ENCODE measurements at regions not wholly inside any gene's neighbourhood (a gene's known extent, or its start where the extent isn't known, plus 50 kb on each side); places are given as distances from the start of the nearest gene placed in this dataset.

GRCh38 chr18:78699499-78699898, 280.1 kb upstream of the SALL3 start:
- WGBS (ENCODE audit: insufficient coverage, insufficient read length) = no CpG with 5 or more reads among the region's 12 CpGs
- Histone ChIP-seq H3K4me3 (ENCODE audit: low read length) (no peak overlapping the region), H3K9me3 (ENCODE audit: control insufficient read depth, insufficient read depth, low read length) (no peaks in the 10 kb centered on the region), H3K36me3 (ENCODE audit: control insufficient read depth, insufficient read depth, low read length) (no peaks in the 10 kb centered on the region), H3K27me3 (ENCODE audit: control insufficient read depth, insufficient read depth, low read length) (no peaks in the 10 kb centered on the region), H3K27ac (ENCODE audit: low read length) (no peak overlapping the region), H3K4me1 (ENCODE audit: control insufficient read depth, insufficient read depth, low read length) (peaks cover 1% of the 10 kb centered on the region; the same call in 1 of the 2 replicates)
- no peak for DNase-seq (ENCODE audit: low read depth, low spot score)

GRCh38 chr18:78701771-78702396, 277.7 kb upstream of the SALL3 start:
- no peaks in the 10 kb centered on the region for H3K27me3 ChIP-seq (ENCODE audit: control insufficient read depth, insufficient read depth, low read length)
- no peaks in the 10 kb centered on the region for H3K36me3 ChIP-seq (ENCODE audit: control insufficient read depth, insufficient read depth, low read length)
- no peak overlapping the region for H3K4me3 ChIP-seq (ENCODE audit: low read length)
- no CpG with 5 or more reads among the region's 13 CpGs for WGBS (ENCODE audit: insufficient coverage, insufficient read length)
- H3K9me3 ChIP-seq (ENCODE audit: control insufficient read depth, insufficient read depth, low read length) = no peaks in the 10 kb centered on the region
- DNase-seq (ENCODE audit: low read depth, low spot score) = no peak
- H3K4me1 ChIP-seq (ENCODE audit: control insufficient read depth, insufficient read depth, low read length) = peaks cover 1% of the 10 kb centered on the region; the same call in 1 of the 2 replicates
- no peak overlapping the region for H3K27ac ChIP-seq (ENCODE audit: low read length)

- WGBS (ENCODE audit: insufficient coverage, insufficient read length) = no CpG with 5 or more reads among the region's 26 CpGs
- H3K9me3 ChIP-seq (ENCODE audit: control insufficient read depth, insufficient read depth, low read length) = no peaks in the 10 kb centered on the region
- H3K27ac ChIP-seq (ENCODE audit: low read length) = no peak overlapping the region
- no peak overlapping the region for H3K4me3 ChIP-seq (ENCODE audit: low read length)
- H3K27me3 ChIP-seq (ENCODE audit: control insufficient read depth, insufficient read depth, low read length) = no peaks in the 10 kb centered on the region
- peaks cover 1% of the 10 kb centered on the region; the same call in 1 of the 2 replicates for H3K4me1 ChIP-seq (ENCODE audit: control insufficient read depth, insufficient read depth, low read length)
- no peaks in the 10 kb centered on the region for H3K36me3 ChIP-seq (ENCODE audit: control insufficient read depth, insufficient read depth, low read length)
- DNase-seq (ENCODE audit: low read depth, low spot score) = no peak
Observed at GRCh38 chr18:78703291-78703690, 276.3 kb upstream of the SALL3 start.

- no peaks in the 10 kb centered on the region for H3K9me3 ChIP-seq (ENCODE audit: control insufficient read depth, insufficient read depth, low read length)
- H3K4me3 ChIP-seq (ENCODE audit: low read length) = no peak overlapping the region
- WGBS (ENCODE audit: insufficient coverage, insufficient read length) = no CpG with 5 or more reads among the region's 16 CpGs
- peaks cover 1% of the 10 kb centered on the region; the same call in 1 of the 2 replicates for H3K4me1 ChIP-seq (ENCODE audit: control insufficient read depth, insufficient read depth, low read length)
- H3K27ac ChIP-seq (ENCODE audit: low read length) = no peak overlapping the region
- no peaks in the 10 kb centered on the region for H3K27me3 ChIP-seq (ENCODE audit: control insufficient read depth, insufficient read depth, low read length)
- H3K36me3 ChIP-seq (ENCODE audit: control insufficient read depth, insufficient read depth, low read length) = no peaks in the 10 kb centered on the region
- DNase-seq (ENCODE audit: low read depth, low spot score) = no peak
Observed at GRCh38 chr18:78704971-78705461, 274.6 kb upstream of the SALL3 start.

- H3K36me3 ChIP-seq (ENCODE audit: control insufficient read depth, insufficient read depth, low read length) = no peaks in the 10 kb centered on the region
- H3K4me3 ChIP-seq (ENCODE audit: low read length) = no peak overlapping the region
- H3K27ac ChIP-seq (ENCODE audit: low read length) = no peak overlapping the region
- no peaks in the 10 kb centered on the region for H3K27me3 ChIP-seq (ENCODE audit: control insufficient read depth, insufficient read depth, low read length)
- no CpG with 5 or more reads among the region's 8 CpGs for WGBS (ENCODE audit: insufficient coverage, insufficient read length)
- no peak for DNase-seq (ENCODE audit: low read depth, low spot score)
- H3K9me3 ChIP-seq (ENCODE audit: control insufficient read depth, insufficient read depth, low read length) = no peaks in the 10 kb centered on the region
- H3K4me1 ChIP-seq (ENCODE audit: control insufficient read depth, insufficient read depth, low read length) = no peaks in the 10 kb centered on the region
Observed at GRCh38 chr18:78709261-78709809, 270.3 kb upstream of the SALL3 start.

- no peaks in the 10 kb centered on the region for H3K9me3 ChIP-seq (ENCODE audit: control insufficient read depth, insufficient read depth, low read length)
- H3K36me3 ChIP-seq (ENCODE audit: control insufficient read depth, insufficient read depth, low read length) = no peaks in the 10 kb centered on the region
- H3K27ac ChIP-seq (ENCODE audit: low read length) = no peak overlapping the region
- H3K4me3 ChIP-seq (ENCODE audit: low read length) = no peak overlapping the region
- H3K27me3 ChIP-seq (ENCODE audit: control insufficient read depth, insufficient read depth, low read length) = no peaks in the 10 kb centered on the region
- no peaks in the 10 kb centered on the region for H3K4me1 ChIP-seq (ENCODE audit: control insufficient read depth, insufficient read depth, low read length)
- no CpG with 5 or more reads among the region's 8 CpGs for WGBS (ENCODE audit: insufficient coverage, insufficient read length)
- DNase-seq (ENCODE audit: low read depth, low spot score) = no peak
Observed at GRCh38 chr18:78711316-78711715, 268.3 kb upstream of the SALL3 start.

GRCh38 chr18:78711971-78712370, 267.6 kb upstream of the SALL3 start:
- Histone ChIP-seq H3K9me3 (ENCODE audit: control insufficient read depth, insufficient read depth, low read length) (no peaks in the 10 kb centered on the region), H3K27me3 (ENCODE audit: control insufficient read depth, insufficient read depth, low read length) (no peaks in the 10 kb centered on the region), H3K4me1 (ENCODE audit: control insufficient read depth, insufficient read depth, low read length) (no peaks in the 10 kb centered on the region), H3K27ac (ENCODE audit: low read length) (no peak overlapping the region), H3K36me3 (ENCODE audit: control insufficient read depth, insufficient read depth, low read length) (no peaks in the 10 kb centered on the region), H3K4me3 (ENCODE audit: low read length) (no peak overlapping the region)
- no CpG with 5 or more reads among the region's 4 CpGs for WGBS (ENCODE audit: insufficient coverage, insufficient read length)
- DNase-seq (ENCODE audit: low read depth, low spot score) = no peak

- Histone ChIP-seq H3K4me3 (ENCODE audit: low read length) (no peak overlapping the region), H3K36me3 (ENCODE audit: control insufficient read depth, insufficient read depth, low read length) (no peaks in the 10 kb centered on the region), H3K9me3 (ENCODE audit: control insufficient read depth, insufficient read depth, low read length) (no peaks in the 10 kb centered on the region), H3K27me3 (ENCODE audit: control insufficient read depth, insufficient read depth, low read length) (no peaks in the 10 kb centered on the region), H3K4me1 (ENCODE audit: control insufficient read depth, insufficient read depth, low read length) (no peaks in the 10 kb centered on the region), H3K27ac (ENCODE audit: low read length) (no peak overlapping the region)
- DNase-seq (ENCODE audit: low read depth, low spot score) = no peak
- no CpG with 5 or more reads among the region's 6 CpGs for WGBS (ENCODE audit: insufficient coverage, insufficient read length)
Observed at GRCh38 chr18:78713069-78713468, 266.5 kb upstream of the SALL3 start.

GRCh38 chr18:78713726-78714125, 265.9 kb upstream of the SALL3 start:
- no peak for DNase-seq (ENCODE audit: low read depth, low spot score)
- Histone ChIP-seq H3K36me3 (ENCODE audit: control insufficient read depth, insufficient read depth, low read length) (no peaks in the 10 kb centered on the region), H3K27ac (ENCODE audit: low read length) (no peak overlapping the region), H3K4me1 (ENCODE audit: control insufficient read depth, insufficient read depth, low read length) (no peaks in the 10 kb centered on the region), H3K4me3 (ENCODE audit: low read length) (no peak overlapping the region), H3K27me3 (ENCODE audit: control insufficient read depth, insufficient read depth, low read length) (no peaks in the 10 kb centered on the region), H3K9me3 (ENCODE audit: control insufficient read depth, insufficient read depth, low read length) (no peaks in the 10 kb centered on the region)
- no CpG with 5 or more reads among the region's 9 CpGs for WGBS (ENCODE audit: insufficient coverage, insufficient read length)

GRCh38 chr18:78716022-78716421, 263.6 kb upstream of the SALL3 start:
- Histone ChIP-seq H3K4me1 (ENCODE audit: control insufficient read depth, insufficient read depth, low read length) (no peaks in the 10 kb centered on the region; the same call in 1 of the 2 replicates), H3K27ac (ENCODE audit: low read length) (no peak overlapping the region), H3K36me3 (ENCODE audit: control insufficient read depth, insufficient read depth, low read length) (no peaks in the 10 kb centered on the region), H3K4me3 (ENCODE audit: low read length) (no peak overlapping the region), H3K27me3 (ENCODE audit: control insufficient read depth, insufficient read depth, low read length) (no peaks in the 10 kb centered on the region), H3K9me3 (ENCODE audit: control insufficient read depth, insufficient read depth, low read length) (no peaks in the 10 kb centered on the region)
- no CpG with 5 or more reads among the region's 8 CpGs for WGBS (ENCODE audit: insufficient coverage, insufficient read length)
- no peak for DNase-seq (ENCODE audit: low read depth, low spot score)

- DNase-seq (ENCODE audit: low read depth, low spot score) = no peak
- no peak overlapping the region for H3K4me3 ChIP-seq (ENCODE audit: low read length)
- no CpG with 5 or more reads among the region's 17 CpGs for WGBS (ENCODE audit: insufficient coverage, insufficient read length)
- no peaks in the 10 kb centered on the region for H3K36me3 ChIP-seq (ENCODE audit: control insufficient read depth, insufficient read depth, low read length)
- no peaks in the 10 kb centered on the region for H3K9me3 ChIP-seq (ENCODE audit: control insufficient read depth, insufficient read depth, low read length)
- H3K27me3 ChIP-seq (ENCODE audit: control insufficient read depth, insufficient read depth, low read length) = no peaks in the 10 kb centered on the region
- H3K27ac ChIP-seq (ENCODE audit: low read length) = no peak overlapping the region
- peaks cover 2% of the 10 kb centered on the region for H3K4me1 ChIP-seq (ENCODE audit: control insufficient read depth, insufficient read depth, low read length)
Observed at GRCh38 chr18:78716581-78716980, 263.0 kb upstream of the SALL3 start.
